T-helper 22 cell (primary cell): ENCODE measurements at regions not wholly inside any gene's neighbourhood (a gene's known extent, or its start where the extent isn't known, plus 50 kb on each side); places are given as distances from the start of the nearest gene placed in this dataset.
"Not testable (repeated sequence)": the region's sequence is repeated elsewhere in the genome, so short reads cannot be mapped to it uniquely, and the experiment has no call there.

ENCODE experiments used
- DNase-seq: peaks from one replicate; pipeline ENCODE4 v3.0.0-alpha.2; 2020; ENCODE audit warnings: low read depth

DNA sequence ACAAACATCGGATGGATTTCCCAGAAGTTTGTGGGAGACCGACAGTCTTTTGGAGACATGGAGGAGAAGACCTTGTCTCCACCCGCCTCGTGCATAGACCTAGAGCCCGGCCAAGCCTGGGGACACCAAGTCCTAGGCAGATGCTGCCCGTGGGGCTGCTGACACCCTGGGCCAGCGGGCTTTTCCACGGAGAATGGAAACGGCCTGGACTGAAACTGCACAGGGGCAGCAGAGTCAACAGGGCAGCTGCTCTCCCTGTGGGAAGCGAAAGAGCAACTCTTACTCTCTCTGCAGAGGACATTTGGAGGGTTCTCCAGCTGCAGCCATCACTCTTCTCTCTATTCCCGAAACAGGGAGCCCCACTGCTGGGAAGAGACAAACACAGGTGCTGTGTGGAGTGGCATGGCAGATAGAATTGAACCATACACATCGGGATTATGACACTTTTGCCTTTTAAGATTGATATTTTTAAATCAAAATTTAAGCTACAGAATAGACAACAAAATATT lies 401.2 kb downstream of the THBS2 start:
- DNase-seq: no peak

DNA sequence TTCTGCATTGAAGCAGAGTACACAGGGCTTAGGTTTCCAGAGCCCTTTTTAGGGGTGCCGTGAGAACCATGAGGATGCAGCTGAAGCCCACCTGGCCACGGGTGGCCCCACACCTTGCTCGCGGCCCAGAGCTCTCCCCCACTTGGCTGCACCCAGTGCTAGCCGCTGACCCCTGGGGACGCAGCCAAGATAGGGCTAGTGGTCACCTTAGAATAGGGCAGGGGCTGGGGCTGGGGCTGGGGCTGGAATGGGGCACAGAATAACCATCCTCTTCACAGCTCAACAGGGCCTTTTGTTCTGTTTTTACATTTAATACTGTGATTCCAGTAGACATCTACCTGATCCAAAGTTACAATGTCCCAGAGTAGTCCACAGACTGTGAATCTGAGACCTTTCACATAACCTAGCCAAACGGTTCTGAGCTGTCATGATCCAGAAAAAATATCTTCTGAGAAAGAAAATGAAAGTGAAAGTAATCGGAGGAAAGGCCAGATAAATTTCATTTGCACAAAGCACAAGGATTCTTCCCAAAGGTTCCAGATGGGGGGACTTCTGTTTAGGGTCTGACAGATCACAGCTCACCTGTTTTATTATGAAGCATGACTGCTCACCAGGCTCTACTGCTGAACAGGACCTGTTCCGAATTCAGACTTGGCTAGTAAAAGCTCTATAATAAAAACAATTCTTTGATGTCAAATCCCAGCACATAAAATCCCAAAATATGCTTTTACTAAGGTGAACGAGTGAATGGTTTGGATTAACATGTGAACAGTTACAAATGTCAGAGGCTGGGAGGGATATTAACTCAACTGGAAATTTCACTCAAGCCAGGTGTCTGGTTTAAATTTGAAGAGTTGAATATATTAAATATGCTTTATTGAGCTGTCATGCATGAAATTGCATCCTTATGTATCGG lies 401.9 kb downstream of the THBS2 start:
- DNase-seq: no peak

DNA sequence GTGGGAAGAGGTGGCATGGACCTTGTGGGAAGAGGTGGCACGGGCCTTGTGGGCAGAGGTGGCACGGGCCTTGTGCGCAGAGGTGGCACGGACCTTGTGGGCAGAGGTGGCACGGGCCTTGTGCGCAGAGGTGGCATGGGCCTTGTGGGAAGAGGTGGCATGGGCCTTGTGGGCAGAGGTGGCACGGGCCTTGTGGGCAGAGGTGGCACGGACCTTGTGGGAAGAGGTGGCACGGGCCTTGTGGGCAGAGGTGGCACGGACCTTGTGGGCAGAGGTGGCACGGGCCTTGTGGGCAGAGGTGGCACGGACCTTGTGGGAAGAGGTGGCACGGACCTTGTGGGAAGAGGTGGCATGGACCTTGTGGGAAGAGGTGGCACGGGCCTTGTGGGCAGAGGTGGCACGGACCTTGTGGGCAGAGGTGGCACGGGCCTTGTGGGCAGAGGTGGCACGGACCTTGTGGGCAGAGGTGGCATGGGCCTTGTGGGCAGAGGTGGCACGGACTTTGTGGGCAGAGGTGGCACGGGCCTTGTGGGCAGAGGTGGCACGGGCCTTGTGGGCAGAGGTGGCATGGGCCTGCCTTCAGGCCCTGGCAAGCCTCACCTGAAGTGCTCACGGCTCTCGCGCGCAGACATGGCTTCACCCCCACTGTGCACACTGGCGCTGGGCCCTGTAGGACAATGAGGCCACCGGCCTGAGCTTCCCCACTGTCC lies 403.5 kb downstream of the THBS2 start:
- not testable (repeated sequence) for DNase-seq

DNA sequence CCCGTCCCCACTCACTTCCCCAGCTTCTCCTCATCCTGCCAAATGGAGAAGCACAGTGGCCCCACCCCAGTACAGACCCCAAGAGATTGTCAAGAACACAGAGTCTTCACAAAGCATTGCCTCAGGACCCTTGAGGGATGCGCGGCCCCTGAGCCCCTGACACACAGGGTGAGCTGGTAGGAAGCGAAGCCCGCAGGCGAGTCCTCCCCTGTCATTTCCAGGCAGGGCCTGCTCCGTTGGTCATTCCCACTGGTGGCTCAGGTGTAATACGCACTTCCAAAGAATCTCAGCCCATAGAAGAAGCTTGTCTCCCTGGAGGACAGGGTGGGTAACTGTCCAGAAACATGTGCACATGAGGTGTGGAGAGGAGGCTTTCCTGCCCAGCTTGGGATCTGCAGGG lies 404.2 kb downstream of the THBS2 start:
- no peak for DNase-seq

DNA sequence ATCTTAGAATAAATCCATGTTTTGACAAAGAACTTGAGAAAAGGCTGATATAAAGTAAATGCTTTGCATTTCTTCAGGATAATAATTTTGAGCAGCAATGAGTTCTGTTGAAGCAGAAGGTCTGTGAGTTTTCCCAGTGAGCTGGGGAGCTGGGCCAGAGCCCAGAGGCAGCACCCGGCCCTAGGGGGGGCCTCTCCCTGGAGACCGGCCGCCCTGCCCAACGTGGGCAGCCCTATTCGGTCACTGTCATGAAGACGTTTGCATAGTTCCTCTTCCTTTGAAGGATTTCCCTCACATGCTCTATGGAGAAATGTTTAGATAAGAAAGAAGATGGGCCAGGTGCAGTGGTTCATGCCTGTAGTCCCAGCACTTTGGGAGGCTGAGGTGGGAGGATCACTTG lies 404.8 kb downstream of the THBS2 start:
- DNase-seq: no peak

DNA sequence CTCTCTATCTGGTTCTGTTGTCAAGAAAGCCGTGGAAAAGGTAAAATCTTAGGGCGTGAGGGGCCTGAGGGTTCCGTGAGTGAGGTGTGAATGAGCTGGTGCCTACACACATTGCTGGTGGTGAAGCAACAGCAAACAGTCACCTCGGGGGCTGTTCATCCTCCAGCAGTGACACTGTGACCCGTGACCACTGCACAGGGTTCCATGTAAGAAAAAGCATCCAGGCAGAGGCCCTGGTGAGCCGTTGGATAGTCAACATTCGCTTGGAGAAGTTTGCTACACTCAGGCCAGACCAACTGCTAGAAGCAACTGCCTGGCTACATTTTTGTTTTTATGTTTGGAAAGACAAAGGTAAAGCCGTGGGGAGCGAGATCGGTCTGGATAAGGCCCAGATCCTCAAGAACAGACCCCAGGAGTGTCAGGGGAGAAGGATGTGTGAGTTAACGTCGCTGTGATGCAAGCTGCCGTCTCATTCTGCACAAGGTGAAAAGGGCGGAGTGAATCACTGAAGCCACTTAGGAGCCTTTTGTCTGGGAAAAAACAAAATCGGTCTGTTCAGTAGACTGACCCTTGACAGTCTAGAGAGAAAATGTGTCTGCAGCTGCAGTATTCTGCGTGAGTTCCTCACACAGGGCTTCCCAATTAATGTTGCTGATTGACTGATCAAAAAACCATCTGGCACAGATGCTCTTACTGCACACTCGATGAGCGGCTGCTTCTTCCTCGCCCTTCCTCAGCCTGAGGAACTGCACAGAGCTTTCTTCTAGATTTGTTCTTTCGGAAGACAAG lies 404.0 kb downstream of the SMOC2 start:
- no peak for DNase-seq

DNA sequence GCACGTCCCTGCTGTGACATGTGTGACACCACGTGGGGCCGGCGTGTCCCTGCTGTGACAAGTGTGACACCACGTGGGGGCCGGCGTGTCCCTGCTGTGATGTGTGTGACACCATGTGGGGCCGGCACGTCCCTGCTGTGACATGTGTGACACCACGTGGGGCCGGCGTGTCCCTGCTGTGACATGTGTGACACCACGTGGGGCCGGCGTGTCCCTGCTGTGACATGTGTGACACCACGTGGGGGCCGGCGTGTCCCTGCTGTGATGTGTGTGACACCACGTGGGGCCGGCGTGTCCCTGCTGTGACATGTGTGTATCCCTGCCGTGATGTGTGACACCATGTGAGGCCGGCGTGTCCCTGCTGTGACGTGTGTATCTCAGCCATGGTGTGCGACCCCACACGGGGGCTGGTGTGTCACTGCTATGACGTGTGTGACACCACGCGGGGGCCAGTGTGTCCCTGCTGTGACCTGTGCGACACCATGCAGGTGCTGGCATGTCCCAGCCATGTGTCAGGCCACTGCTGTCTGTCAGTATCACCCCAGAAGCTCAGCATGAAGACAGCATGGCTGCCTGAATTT lies 401.7 kb downstream of the SMOC2 start:
- DNase-seq: not testable (repeated sequence)

DNA sequence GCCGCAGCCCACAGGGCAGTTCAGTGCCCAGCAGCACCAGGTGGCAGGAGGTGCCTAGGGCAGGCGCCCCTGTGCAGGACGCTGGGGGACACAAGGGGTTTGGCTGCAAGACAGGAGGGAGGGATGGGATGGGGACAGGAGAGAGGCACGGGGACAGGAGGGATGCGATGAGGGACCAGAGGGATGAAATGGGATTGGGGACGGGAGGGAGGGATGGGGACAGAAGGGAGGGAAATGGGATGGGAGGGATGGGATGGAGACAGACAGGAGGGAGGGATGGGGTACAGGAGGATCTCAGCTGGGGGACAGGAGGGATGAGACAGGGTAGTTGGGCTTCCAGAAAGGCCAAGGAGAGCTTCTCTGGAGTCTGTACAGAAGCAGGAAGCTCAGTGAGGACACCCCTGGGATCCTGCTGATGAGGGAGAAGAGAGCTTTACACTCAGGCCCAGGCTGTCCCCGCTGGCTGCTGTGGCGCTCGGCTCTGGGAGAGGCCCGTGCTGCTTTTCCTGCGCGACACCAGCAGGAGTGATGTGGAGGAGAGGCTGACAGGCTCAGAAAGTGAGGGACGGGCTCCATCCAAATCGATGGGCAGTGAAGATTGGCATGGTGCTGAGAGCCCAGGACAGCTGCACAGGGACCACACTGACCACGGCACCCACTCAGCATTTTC lies 400.8 kb downstream of the SMOC2 start:
- no peak for DNase-seq

DNA sequence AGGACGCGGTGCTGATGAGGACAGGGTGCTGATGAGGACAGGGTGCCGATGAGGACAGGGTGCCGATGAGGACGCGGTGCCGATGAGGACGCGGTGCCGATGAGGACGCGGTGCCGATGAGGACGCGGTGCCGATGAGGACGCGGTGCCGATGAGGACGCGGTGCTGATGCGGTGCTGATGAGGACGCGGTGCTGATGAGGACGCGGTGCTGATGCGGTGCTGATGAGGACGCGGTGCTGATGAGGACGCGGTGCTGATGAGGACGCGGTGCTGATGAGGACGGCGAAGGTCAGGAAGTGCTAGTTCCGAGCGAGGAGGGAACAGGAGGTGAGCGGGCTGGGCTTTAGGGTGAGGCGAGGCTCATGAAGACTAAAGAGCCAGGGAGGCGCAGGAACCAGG lies 399.9 kb downstream of the SMOC2 start:
- not testable (repeated sequence) for DNase-seq

DNA sequence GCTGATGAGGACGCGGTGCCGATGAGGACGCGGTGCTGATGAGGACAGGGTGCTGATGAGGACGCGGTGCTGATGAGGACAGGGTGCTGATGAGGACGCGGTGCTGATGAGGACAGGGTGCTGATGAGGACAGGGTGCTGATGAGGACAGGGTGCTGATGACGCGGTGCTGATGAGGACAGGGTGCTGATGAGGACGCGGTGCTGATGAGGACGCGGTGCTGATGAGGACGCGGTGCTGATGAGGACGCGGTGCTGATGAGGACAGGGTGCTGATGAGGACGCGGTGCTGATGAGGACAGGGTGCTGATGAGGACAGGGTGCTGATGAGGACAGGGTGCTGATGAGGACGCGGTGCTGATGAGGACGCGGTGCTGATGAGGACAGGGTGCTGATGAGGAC lies 399.3 kb downstream of the SMOC2 start:
- not testable (repeated sequence) for DNase-seq

DNA sequence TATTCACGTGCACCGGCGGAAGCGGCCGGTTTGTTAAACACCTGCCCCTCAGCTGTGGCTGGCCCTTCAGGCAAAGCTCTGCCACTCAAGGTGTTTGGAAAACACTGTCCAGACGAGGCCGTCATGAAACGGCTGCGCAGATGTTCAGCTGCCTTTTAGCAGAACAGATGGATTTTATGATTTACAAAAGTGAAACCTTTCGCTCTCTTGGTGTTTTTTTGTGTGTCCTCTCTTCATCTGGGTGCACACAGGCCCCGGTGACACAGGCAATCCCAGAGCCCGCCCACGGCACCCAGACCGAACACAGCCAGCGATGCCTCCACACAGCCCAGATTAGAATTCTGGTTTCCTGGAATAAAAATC lies 397.0 kb downstream of the SMOC2 start:
- no peak for DNase-seq

DNA sequence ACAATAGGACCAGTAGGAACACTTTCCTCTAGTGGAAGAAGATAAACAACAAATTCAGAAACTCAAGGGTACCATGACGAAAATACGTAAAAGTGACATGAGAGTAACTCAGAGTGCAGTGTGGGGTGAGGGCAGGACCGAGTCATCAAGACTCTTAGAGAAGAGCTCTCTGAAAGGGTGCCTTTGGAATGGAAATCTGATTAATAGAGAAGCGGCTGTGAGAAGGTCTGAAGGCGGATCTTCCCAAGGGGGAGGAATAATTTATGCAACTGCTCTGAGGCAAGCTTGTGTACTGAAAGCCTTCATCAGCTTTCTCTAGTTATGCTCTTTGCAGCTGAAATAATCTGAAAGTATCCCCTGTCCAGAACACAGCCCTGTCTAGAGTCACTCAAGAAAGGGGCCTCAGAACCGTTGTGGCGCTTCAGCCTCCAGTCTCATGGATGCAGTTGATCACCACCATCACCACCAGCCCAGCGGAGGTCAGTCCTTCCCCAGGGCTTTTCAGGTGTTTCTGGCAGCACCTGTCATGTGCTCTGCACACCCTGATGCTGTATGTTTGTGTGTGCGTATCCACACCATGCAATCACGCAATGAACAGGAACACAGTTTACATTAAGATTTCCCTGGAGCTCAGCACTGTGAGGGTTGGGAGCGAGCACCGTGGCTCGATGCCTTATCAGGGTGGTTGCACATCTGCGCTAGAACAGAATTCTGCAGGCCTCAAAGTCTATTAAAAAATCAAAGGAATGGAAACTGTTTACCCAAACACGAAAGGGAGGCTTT lies 396.5 kb downstream of the SMOC2 start:
- DNase-seq: no peak

DNA sequence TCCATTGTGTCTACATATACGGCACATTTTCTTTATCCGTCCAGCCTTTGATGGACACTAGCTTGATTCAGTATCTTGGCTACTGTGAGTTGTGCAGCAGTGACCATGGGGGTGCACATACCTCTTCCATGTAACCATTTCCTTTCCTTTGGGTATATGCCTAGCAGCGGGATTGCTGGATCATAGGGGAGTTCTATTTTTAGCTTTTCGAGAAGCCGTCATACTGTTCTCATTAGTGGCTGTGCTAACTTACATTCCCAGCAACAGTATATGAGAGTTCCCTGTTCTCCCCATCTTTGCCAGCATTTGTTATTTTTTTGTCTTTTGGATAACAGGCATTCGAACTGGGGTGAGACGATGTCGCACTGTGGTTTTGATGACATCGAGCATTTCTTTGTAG lies 395.0 kb downstream of the SMOC2 start:
- DNase-seq: no peak

DNA sequence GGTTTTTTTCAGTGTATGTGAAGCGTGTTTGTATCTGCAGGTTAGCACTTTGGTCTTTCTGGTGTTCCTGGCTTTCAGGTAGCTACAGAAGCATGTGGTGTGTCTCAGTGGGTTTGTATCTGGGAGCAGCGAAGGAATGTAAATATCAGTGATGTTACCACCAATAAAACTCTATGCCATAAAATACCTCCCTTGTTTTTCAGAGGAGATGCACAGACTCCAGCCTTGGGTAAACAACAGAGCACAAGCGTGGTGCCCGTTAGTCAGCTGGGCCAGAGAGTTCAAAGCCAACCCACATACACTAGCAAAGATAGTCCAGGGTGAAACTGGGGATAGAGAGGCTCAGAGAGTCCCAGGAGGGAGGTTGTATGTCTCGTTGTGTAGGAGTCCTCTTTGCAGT lies 393.8 kb downstream of the SMOC2 start:
- no peak for DNase-seq

DNA sequence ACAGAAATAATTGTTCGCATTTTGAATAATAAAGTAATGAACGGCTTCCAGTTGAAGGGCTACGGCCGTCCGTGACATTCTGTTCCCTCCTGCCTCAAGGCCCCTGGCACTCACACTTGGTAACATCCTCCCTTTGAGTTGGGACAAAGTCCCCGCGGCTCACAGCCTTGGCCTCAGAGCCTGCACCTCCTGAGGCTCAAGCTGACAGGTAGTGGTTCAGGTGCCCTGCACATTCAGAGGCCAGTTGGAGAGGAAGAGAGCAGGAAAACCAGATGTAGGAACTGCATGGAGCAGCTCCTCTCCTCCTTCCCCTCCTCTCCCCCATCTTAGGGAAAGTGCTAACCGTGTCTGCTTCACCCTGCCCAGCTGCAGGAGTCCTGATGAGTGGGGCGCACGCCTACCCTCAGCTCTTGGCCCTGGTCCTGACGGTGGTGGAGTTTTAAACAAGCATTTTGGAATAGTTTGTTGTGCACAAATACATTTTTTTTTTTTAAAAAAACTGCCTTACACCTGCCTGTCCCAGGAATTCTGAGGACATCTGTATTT lies 393.1 kb downstream of the SMOC2 start:
- DNase-seq: no peak

DNA sequence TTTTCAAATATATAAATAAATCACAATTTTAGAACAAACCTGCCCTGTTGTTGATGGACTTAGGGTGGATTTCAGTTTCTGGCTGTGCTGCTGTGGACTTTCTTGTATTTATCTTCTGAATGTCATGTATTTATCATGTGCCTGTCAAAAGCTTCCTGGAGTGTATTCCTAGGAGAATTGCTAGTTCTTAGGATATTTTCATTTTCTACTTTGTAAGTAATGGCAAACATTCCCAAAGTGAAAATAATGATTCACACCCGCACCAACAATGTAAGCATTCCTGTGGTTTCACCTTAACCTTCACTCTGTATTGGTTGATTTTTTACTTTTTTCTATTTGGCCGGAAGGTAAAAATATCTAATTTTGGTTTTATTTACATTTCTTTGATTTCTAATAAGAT lies 387.8 kb downstream of the SMOC2 start:
- DNase-seq: no peak

DNA sequence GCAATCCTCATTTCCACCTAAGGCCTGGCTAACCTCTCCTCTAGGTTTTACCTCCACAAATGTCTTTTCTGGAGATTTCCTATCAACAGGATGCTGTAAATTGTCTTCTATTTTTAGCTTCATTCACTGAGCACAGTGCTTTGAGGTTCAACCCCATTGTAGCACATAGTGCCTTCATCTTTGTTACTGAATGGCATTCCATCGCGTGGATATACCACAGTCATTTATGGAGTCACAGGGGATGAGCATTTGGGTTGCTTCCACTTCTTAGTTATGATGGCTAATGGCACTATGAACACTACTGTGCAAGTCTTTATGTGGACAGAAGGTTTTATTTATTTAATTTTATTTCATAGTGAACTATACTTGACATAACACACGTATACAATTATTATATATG lies 387.1 kb downstream of the SMOC2 start:
- no peak for DNase-seq

DNA sequence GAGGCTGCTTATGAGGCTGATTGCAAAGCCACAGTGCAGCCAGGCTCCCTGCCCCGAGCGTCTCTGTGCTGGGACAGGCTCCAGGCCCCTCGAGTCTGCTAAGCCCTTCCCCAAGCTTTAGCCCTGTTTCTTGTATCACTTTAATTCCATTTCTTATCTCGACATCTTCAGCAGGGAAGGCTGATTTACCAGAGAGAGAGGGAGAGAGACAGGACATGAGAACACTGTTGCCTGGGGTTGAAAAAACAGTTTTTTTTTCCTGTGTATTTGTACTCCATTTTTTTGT lies 386.5 kb downstream of the SMOC2 start:
- no peak for DNase-seq

DNA sequence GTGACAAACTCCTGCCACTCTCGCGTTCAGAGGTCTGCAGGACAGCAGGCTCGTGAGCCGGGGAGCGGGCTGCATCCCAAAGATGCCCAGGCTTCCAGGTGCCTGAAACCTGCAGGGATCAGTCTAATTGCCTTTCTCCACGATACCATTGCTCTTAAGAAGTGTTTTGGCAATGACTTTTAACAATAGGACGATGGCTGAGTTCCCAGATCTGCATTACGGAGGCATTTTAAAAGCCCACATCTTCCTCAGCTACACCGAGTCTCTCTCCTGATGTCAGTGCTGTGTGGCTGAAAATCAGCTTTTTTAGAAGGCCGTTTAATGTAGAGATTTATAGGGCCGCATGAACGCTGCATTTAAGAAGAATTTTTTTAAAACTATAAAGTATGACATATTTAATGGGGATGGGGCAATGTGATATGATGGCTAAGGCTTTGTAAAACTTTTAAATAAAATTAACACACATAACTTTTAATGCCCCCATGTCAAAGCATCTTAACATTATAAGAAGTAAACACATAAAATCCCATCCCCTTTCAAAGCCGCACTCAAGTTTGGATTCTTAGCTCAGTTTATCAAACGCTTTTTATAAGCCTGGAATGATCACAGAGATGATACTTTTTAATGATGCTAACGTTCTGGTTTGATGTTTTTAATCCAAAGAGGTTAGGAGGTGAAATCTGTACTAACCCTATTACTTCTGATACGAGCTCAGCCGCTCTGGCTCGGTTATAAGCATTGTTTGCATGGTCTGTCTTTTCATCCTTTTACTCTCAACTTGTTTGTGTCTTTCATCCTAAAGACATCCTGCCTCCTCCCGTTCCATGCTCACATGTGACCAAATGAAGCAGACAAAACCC lies 386.0 kb downstream of the SMOC2 start:
- no peak for DNase-seq

DNA sequence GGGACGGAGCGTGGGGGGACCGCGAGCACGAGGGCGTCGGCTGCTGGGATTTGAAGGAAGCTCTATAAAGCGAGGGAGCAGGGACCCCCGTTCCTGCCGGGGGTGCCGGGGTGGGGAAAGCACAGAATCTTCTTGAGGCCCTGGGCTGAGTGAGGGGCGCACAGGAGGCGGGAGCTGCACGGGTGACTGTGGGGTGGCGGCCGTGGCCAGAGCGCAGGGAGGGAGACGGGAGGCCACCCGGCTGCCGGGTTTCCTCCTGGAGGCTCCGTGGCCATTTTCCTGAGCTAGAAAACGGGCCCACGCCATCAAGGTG lies 385.1 kb downstream of the SMOC2 start:
- no peak for DNase-seq
